ENCODE measurements at regions not wholly inside any gene's neighbourhood (a gene's known extent, or its start where the extent isn't known, plus 50 kb on each side); places are given as distances from the start of the nearest gene placed in this dataset.

GRCh38 chr12:111156304-111156703, 212.6 kb downstream of the PHETA1 start:
- H3K9me3 Mint-ChIP-seq = no peaks in the 10 kb centered on the region
- POLR2A ChIA-PET = no interaction called here
- no peak overlapping the region for H3K27ac Mint-ChIP-seq
- no peak for ATAC-seq
- DNase-seq = no peak
- peaks cover 0 to 8% (median 4%) of the 10 kb centered on the region in 5 donors for H3K27me3 Mint-ChIP-seq
- no peak overlapping the region for H3K4me3 Mint-ChIP-seq
- no peaks in the 10 kb centered on the region for H3K36me3 Mint-ChIP-seq
- peaks cover 0 to 5% (median 0%) of the 10 kb centered on the region in 4 donors for H3K4me1 Mint-ChIP-seq

DNA sequence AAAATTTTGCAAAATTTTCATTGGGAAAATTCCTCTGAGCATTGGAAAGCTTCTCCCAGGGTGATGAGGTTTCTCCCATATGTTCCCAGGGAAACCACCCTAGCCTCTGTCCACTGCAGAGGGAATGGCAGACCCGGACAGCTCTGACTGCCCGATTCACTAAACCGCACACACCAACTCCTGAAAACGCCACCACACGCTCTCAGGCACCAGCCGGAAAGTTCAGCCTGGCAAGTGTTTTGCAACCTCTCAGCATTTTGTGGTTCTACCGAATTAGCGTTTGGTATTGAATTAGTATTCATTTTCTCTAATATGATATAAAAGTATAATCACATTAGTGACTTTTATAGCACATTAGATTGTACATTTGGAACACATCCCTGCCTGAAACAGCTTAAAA, 213.4 kb downstream of the PHETA1 start:
- Mint-ChIP-seq H3K9me3 (no peaks in the 10 kb centered on the region), H3K36me3 (no peaks in the 10 kb centered on the region), H3K27ac (no peak overlapping the region), H3K4me1 (peaks cover 0 to 5% (median under 1%) of the 10 kb centered on the region in 4 donors), H3K4me3 (no peak overlapping the region), H3K27me3 (peaks cover 0 to 10% (median 4%) of the 10 kb centered on the region in 5 donors)
- ATAC-seq (no peak), DNase-seq (no peak)
- POLR2A ChIA-PET = no interaction called here

DNA sequence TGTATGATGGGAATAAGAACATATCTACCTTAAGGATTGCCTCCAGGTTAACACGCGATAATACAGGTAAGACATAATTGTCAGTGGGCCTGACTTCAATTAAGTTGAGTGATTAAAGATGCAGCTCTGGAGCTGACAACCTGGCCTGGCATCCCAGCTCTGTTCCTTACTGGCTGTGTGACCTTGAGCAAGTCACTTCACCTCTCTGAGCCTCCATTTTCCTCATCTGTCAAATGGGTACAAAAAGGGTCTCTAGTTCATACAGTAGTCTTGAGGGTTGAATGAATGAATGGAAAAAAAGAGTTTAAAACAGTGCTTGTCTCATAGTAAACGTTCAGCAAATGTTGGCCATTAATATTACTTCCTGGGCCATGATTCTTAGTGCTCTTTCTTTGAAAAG, 213.9 kb downstream of the PHETA1 start:
- POLR2A ChIA-PET = no interaction called here
- H3K9me3 Mint-ChIP-seq = no peaks in the 10 kb centered on the region
- peaks cover 0 to 15% (median 2%) of the 10 kb centered on the region in 5 donors for H3K27me3 Mint-ChIP-seq

GRCh38 chr12:111154147-111154834, 214.6 kb downstream of the PHETA1 start:
- no peak overlapping the region for H3K4me3 Mint-ChIP-seq
- POLR2A ChIA-PET = no interaction called here
- no peak for DNase-seq

More for the DNA sequence above, 213.9 kb downstream of the PHETA1 start:
- H3K36me3 Mint-ChIP-seq = no peaks in the 10 kb centered on the region
- no peak for ATAC-seq
- H3K4me1 Mint-ChIP-seq = peaks cover 0 to 7% (median 3%) of the 10 kb centered on the region in 4 donors
- H3K4me3 Mint-ChIP-seq = no peak overlapping the region
- no peak for DNase-seq
- H3K27ac Mint-ChIP-seq = no peak overlapping the region

DNA sequence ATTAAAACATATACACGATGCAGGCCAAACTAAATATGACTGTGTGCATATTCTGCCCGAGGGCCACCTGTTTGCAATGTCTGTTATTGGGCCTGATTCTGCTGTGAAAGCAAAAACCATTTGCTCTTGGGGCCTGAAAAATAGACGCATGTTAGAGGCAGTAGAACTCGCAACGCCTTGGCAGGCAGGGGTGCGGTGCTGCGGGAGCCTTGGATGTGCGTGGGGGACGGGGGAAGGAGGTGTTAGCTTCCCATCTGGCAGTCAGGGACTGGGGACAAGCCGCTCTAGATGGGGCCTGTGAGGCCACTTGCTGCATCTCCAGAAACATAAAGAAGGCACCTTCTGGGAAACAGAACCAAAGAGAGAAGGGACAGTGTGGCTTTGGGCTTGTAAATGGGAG, 216.3 kb downstream of the PHETA1 start:
- peaks cover 0 to 6% (median 2%) of the 10 kb centered on the region in 4 donors for H3K4me1 Mint-ChIP-seq
- peaks cover 0 to 7% (median 0%) of the 10 kb centered on the region in 9 donors for H3K9me3 Mint-ChIP-seq
- no peaks in the 10 kb centered on the region for H3K36me3 Mint-ChIP-seq
- peaks cover 0 to 17% (median 6%) of the 10 kb centered on the region in 5 donors for H3K27me3 Mint-ChIP-seq
- H3K4me3 Mint-ChIP-seq = no peak overlapping the region
- ATAC-seq (no peak), DNase-seq (no peak)
- POLR2A ChIA-PET = no interaction called here
- peak overlapping the region in 1 of 10 donors; percentile 51 for H3K27ac Mint-ChIP-seq

More at GRCh38 chr12:111154147-111154834, 214.6 kb downstream of the PHETA1 start:
- no peaks in the 10 kb centered on the region for H3K36me3 Mint-ChIP-seq
- H3K4me1 Mint-ChIP-seq = peaks cover 0 to 7% (median 3%) of the 10 kb centered on the region in 4 donors
- no peaks in the 10 kb centered on the region for H3K9me3 Mint-ChIP-seq
- ATAC-seq = no peak
- H3K27me3 Mint-ChIP-seq = peaks cover 0 to 17% (median 2%) of the 10 kb centered on the region in 5 donors
- H3K27ac Mint-ChIP-seq = no peak overlapping the region

- peaks cover 2 to 17% (median 5%) of the 10 kb centered on the region in 5 donors for H3K27me3 Mint-ChIP-seq
- ATAC-seq (no peak), DNase-seq (no peak)
- H3K27ac Mint-ChIP-seq = no peak overlapping the region
- peaks cover 0 to 7% (median 0%) of the 10 kb centered on the region in 9 donors for H3K9me3 Mint-ChIP-seq
- H3K4me1 Mint-ChIP-seq = peaks cover 0 to 6% (median 2%) of the 10 kb centered on the region in 4 donors
- no peaks in the 10 kb centered on the region for H3K36me3 Mint-ChIP-seq
- POLR2A ChIA-PET = no interaction called here
- H3K4me3 Mint-ChIP-seq = no peak overlapping the region
Observed at GRCh38 chr12:111150921-111151840, 217.7 kb downstream of the PHETA1 start.

DNA sequence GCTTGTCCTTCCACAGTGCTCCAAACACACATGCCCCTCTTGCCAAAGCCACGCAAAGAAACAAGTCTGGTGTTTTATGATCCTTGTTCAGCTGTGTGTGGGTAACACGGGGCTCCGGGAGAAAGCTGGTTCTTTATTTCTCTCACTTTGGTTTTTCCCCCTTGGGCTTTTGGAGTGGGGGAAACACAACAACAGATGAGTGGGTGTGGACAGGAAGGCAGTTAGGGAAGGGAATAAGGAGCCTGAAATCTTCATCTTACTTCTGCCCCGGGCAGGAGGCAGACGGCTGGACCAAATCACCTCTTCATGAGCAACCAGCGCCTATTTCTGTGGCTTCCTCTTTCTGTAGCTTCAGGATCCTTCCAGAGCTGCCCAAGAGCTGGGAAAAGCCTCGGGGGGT, 218.5 kb downstream of the PHETA1 start:
- H3K36me3 Mint-ChIP-seq = no peaks in the 10 kb centered on the region
- POLR2A ChIA-PET = no interaction called here
- ATAC-seq (no peak), DNase-seq (no peak)
- no peak overlapping the region for H3K4me3 Mint-ChIP-seq
- peaks cover 3 to 17% (median 3%) of the 10 kb centered on the region in 5 donors for H3K27me3 Mint-ChIP-seq
- peaks cover 0 to 6% (median 2%) of the 10 kb centered on the region in 4 donors for H3K4me1 Mint-ChIP-seq
- peak overlapping the region in 2 of 10 donors; percentile 20 to 57 for H3K27ac Mint-ChIP-seq
- peaks cover 0 to 7% (median 0%) of the 10 kb centered on the region in 9 donors for H3K9me3 Mint-ChIP-seq

GRCh38 chr12:111149299-111149698, 219.6 kb downstream of the PHETA1 start:
- peaks cover 3 to 14% (median 3%) of the 10 kb centered on the region in 5 donors for H3K27me3 Mint-ChIP-seq
- DNase-seq (no peak), ATAC-seq (no peak)
- peaks cover 0 to 6% (median 3%) of the 10 kb centered on the region in 4 donors for H3K4me1 Mint-ChIP-seq
- peaks cover 0 to 7% (median 0%) of the 10 kb centered on the region in 9 donors for H3K9me3 Mint-ChIP-seq
- no peaks in the 10 kb centered on the region for H3K36me3 Mint-ChIP-seq
- H3K4me3 Mint-ChIP-seq = no peak overlapping the region
- no peak overlapping the region for H3K27ac Mint-ChIP-seq
- POLR2A ChIA-PET = no interaction called here

- Mint-ChIP-seq H3K36me3 (no peaks in the 10 kb centered on the region), H3K27ac (no peak overlapping the region), H3K27me3 (peaks cover 3 to 9% (median 3%) of the 10 kb centered on the region in 5 donors), H3K4me3 (no peak overlapping the region), H3K4me1 (peaks cover 0 to 9% (median 3%) of the 10 kb centered on the region in 4 donors), H3K9me3 (peaks cover 0 to 7% (median 0%) of the 10 kb centered on the region in 9 donors)
- POLR2A ChIA-PET = no interaction called here
- ATAC-seq = no peak
- no peak for DNase-seq
Observed at GRCh38 chr12:111148005-111148404, 220.9 kb downstream of the PHETA1 start.

GRCh38 chr12:111143271-111143670, 222.9 kb upstream of the MYL2 start:
- H3K27me3 Mint-ChIP-seq = peaks cover 0 to 6% (median 3%) of the 10 kb centered on the region in 5 donors
- peaks cover 0 to 7% (median 0%) of the 10 kb centered on the region in 9 donors for H3K9me3 Mint-ChIP-seq
- no peak for ATAC-seq
- POLR2A ChIA-PET = no interaction called here
- DNase-seq = no peak
- peaks cover 0 to 5% (median 0%) of the 10 kb centered on the region in 4 donors for H3K4me1 Mint-ChIP-seq
- no peak overlapping the region for H3K4me3 Mint-ChIP-seq
- no peak overlapping the region for H3K27ac Mint-ChIP-seq
- H3K36me3 Mint-ChIP-seq = no peaks in the 10 kb centered on the region

DNA sequence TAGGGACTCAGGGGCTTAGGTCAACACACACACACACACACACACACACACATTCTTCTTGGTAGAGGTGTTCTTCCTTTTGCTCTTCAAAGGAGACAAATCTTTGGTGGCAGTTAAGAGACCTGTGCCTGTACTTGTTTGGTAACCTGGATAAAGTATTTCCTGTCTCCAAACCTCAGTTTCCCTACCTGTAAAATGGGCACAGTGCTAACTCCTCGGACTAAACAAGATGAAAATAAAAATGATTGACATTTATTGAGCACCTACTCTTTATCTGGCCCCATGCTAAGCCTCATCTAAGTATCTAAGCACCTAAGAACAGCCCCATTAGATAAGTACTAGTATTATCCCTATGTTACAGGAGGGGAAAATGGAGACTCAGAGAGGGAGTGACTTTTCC, 220.8 kb upstream of the MYL2 start:
- no peak for ATAC-seq

DNA sequence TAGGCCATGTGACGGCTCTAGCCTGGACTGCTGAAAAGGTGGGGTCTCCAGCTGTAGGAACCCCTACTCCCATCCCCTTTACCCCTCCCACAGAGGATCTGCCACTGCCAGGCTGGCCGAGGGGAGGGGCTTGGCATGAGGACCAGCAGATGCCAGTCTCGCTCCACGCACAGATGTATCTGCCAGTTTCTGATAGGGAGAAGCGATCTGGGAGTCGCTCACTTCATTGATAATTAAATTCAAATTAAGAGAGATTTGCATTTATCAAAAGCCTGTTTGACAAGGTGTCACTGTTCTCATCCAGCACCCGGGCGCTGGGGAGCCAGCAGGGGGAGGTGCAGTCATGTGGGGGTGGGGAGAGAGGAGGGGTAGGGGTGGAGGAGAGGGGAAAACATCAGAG, 217.6 kb upstream of the MYL2 start:
- DNase-seq (no peak), ATAC-seq (no peak)
- Mint-ChIP-seq H3K9me3 (peaks cover 0 to 19% (median 0%) of the 10 kb centered on the region in 9 donors), H3K4me3 (no peak overlapping the region), H3K27ac (peak overlapping the region in 1 of 10 donors; percentile 56), H3K27me3 (peaks cover 0 to 3% (median 0%) of the 10 kb centered on the region in 5 donors), H3K36me3 (peaks cover 0 to 15% (median 0%) of the 10 kb centered on the region in 3 donors), H3K4me1 (no peaks in the 10 kb centered on the region)
- POLR2A ChIA-PET = no interaction called here

More for the DNA sequence above, 220.8 kb upstream of the MYL2 start:
- H3K4me1 Mint-ChIP-seq = peaks cover 0 to 5% (median 0%) of the 10 kb centered on the region in 4 donors
- DNase-seq = no peak
- no peak overlapping the region for H3K27ac Mint-ChIP-seq
- no peaks in the 10 kb centered on the region for H3K36me3 Mint-ChIP-seq
- POLR2A ChIA-PET = no interaction called here
- no peak overlapping the region for H3K4me3 Mint-ChIP-seq
- no peaks in the 10 kb centered on the region for H3K9me3 Mint-ChIP-seq
- H3K27me3 Mint-ChIP-seq = peaks cover 0 to 3% (median 0%) of the 10 kb centered on the region in 5 donors

All from naive thymus-derived CD8-positive, alpha-beta T cell (primary cell).